GM12878 (cell line): ENCODE measurements at regions not wholly inside any gene's neighbourhood (a gene's known extent, or its start where the extent isn't known, plus 50 kb on each side); places are given as distances from the start of the nearest gene placed in this dataset.

Source experiments
- ATAC-seq: fragments of 200-7000 bp; cut with Tn5 transposase; 3 replicates; pipeline ENCODE4 v1.9.1; 2020; ENCODE audit warnings: mild to moderate bottlenecking, moderate library complexity
- BruUV-seq: library from RNA; stranded (reverse); fragments of 400-500 nt; replicated peaks from 2 replicates; lab custom pipeline; 2021; lab: Mats Ljungman, UMichigan
- CTCF ChIA-PET: fragments of 300-600 bp; sonication (Branson Sonifier 250); formaldehyde crosslinking; extraction: SDS; loops from one replicate; lab custom pipeline; 2021; ENCODE audit warnings: inconsistent platforms; lab: Yijun Ruan, JAX
- POLR2A ChIA-PET: fragments of 350-600 bp; formaldehyde crosslinking; extraction: SDS; loops from one replicate; lab custom pipeline; 2021; ENCODE audit warnings: inconsistent platforms; lab: Charles Lee
- RAD21 ChIA-PET: fragments of 300-600 bp; sonication (Branson Sonifier 250); formaldehyde crosslinking; loops from one replicate; lab custom pipeline; 2023; ENCODE audit warnings: antibody characterized with exemption; ENCODE audit not compliant: unreplicated experiment; lab: Charles Lee
- SMC1A ChIA-PET: fragments of 300-600 bp; sonication (Branson Sonifier 250); formaldehyde crosslinking; loops from one replicate; lab custom pipeline; 2023; ENCODE audit not compliant: unreplicated experiment, uncharacterized antibody; lab: Charles Lee
- DNase-seq: peaks from one replicate; pipeline ENCODE4 v3.0.0-alpha.2; 2011; ENCODE audit warnings: low read depth, low spot score
- FAIRE-seq: peaks from 3 replicates; lab custom pipeline; 2011; peaks lifted over from hg19 to GRCh38; lab: Jason Lieb, UNC
- H2AFZ ChIP-seq: 2 replicates; pipeline ENCODE4 v1.6.0; 2011; ENCODE audit warnings: low read depth, low read length, control low read depth; ENCODE audit not compliant: control insufficient read depth
- H3K27ac ChIP-seq: 2 replicates; pipeline ENCODE4 v1.5.1; 2011; ENCODE audit warnings: control low read depth; ENCODE audit not compliant: control insufficient read depth, insufficient read depth
- H3K27me3 ChIP-seq, 2 experiments: replicated peaks in 1 of 2; 2 replicates each; pipeline versions ENCODE4 v1.6.0 to v1.6.1; 2011; ENCODE audit warnings: low read length in 1 of 2; ENCODE audit not compliant: control insufficient read depth in 2 of 2, insufficient read depth in 2 of 2
- H3K36me3 ChIP-seq, 2 experiments: 2 replicates each; pipeline ENCODE4 v1.5.1; 2011; ENCODE audit warnings: low read length in 1 of 2; ENCODE audit not compliant: control insufficient read depth in 2 of 2, insufficient read depth in 2 of 2
- H3K4me1 ChIP-seq: 2 replicates; pipeline ENCODE4 v1.6.1; 2011; ENCODE audit warnings: mild to moderate bottlenecking, low read length, moderate library complexity, mixed read lengths; ENCODE audit not compliant: control insufficient read depth, insufficient read depth
- H3K4me2 ChIP-seq: 2 replicates; pipeline ENCODE4 v1.6.0; 2011; ENCODE audit warnings: control low read depth; ENCODE audit not compliant: control insufficient read depth, insufficient read depth
- H3K4me3 ChIP-seq: fragments of 200-600 bp; sonication (generic); 2 replicates; pipeline ENCODE4 v1.5.1; 2016
- H3K79me2 ChIP-seq: 2 replicates; pipeline ENCODE4 v1.6.0; 2011; ENCODE audit warnings: low read length; ENCODE audit not compliant: control insufficient read depth, insufficient read depth
- H3K9ac ChIP-seq: 2 replicates; pipeline ENCODE4 v1.8.0; 2011; ENCODE audit warnings: low read length, control low read depth, mixed read lengths; ENCODE audit not compliant: control insufficient read depth, insufficient read depth
- H3K9me3 ChIP-seq: replicated peaks from 3 replicates; pipeline ENCODE4 v1.5.1; 2011; ENCODE audit warnings: mild to moderate bottlenecking, low read length; ENCODE audit not compliant: control insufficient read depth, insufficient read depth
- H4K20me1 ChIP-seq: 2 replicates; pipeline ENCODE4 v1.6.0; 2011; ENCODE audit not compliant: control insufficient read depth, insufficient read depth
- ELK1 ChIP-seq: IDR thresholded peaks from 2 replicates; pipeline ENCODE4 v1.6.1; 2012; ENCODE audit warnings: low read depth, low read length, improper control_type of control experiment
- GATAD2B ChIP-seq: fragments of 450-650 bp; conservative IDR thresholded peaks from 2 replicates; pipeline ENCODE4 v1.6.1; 2017; ENCODE audit warnings: low read depth, mild to moderate bottlenecking, moderate library complexity
- MXI1 ChIP-seq: fragments of 150-350 bp; IDR thresholded peaks from 2 replicates; pipeline ENCODE4 v1.6.1; 2011; ENCODE audit warnings: low read depth, mild to moderate bottlenecking, inconsistent platforms, low read length, improper control_type of control experiment
- MYC ChIP-seq: IDR thresholded peaks from 2 replicates; pipeline ENCODE4 v1.6.1; 2011; ENCODE audit warnings: mild to moderate bottlenecking, low read length, moderate library complexity, inconsistent platforms; ENCODE audit not compliant: insufficient read depth, insufficient replicate concordance, insufficient read length, severe bottlenecking
- NRF1 ChIP-seq: conservative IDR thresholded peaks from 2 replicates; pipeline ENCODE4 v1.6.1; 2011; ENCODE audit warnings: mild to moderate bottlenecking, low read depth, low read length, improper control_type of control experiment
- RAD21 ChIP-seq: IDR thresholded peaks from 2 replicates; pipeline ENCODE4 v1.6.1; 2011; ENCODE audit warnings: mild to moderate bottlenecking, low read depth, low read length, moderate library complexity; ENCODE audit not compliant: insufficient read depth
- SMARCA5 ChIP-seq: fragments of 450-650 bp; IDR thresholded peaks from 2 replicates; pipeline ENCODE4 v1.6.1; 2017; ENCODE audit warnings: mild to moderate bottlenecking
- SUZ12 ChIP-seq: fragments of 200-600 bp; sonication (generic); IDR thresholded peaks from one replicate; pipeline ENCODE4 v1.6.1; 2018; ENCODE audit warnings: antibody characterized with exemption, mild to moderate bottlenecking; ENCODE audit not compliant: unreplicated experiment
- TCF7 ChIP-seq: IDR thresholded peaks from 2 replicates; pipeline ENCODE4 v1.6.1; 2014; ENCODE audit warnings: antibody characterized with exemption, borderline replicate concordance
- ZBTB4 ChIP-seq: fragments of 450-650 bp; formaldehyde crosslinking; IDR thresholded peaks from 2 replicates; pipeline ENCODE4 v1.4.0; 2022; ENCODE audit warnings: mild to moderate bottlenecking, moderate library complexity
- ZNF622 ChIP-seq: fragments of 450-650 bp; IDR thresholded peaks from 2 replicates; pipeline ENCODE4 v1.6.1; 2017; ENCODE audit warnings: mild to moderate bottlenecking, inconsistent platforms
- WGBS: methylation state at CpG from one replicate; pipeline ENCODE4 v1.1.6; 2016; ENCODE audit warnings: low lambda C conversion rate; ENCODE audit not compliant: insufficient replicate concordance, insufficient coverage; ENCODE audit errors: missing lambda C conversion rate; 5-methylcytosine and 5-hydroxymethylcytosine counted together
- in situ Hi-C: fragments of 300-500 bp; cut with MboI; formaldehyde crosslinking; loops from 9 replicates; pipeline ENCODE4 v1.14.3; 2018; ENCODE audit warnings: mixed read lengths
- intact Hi-C: fragments of 100-400 bp; cut with micrococcal nuclease; formaldehyde crosslinking; loops from one replicate; pipeline ENCODE4 v1.14.2; 2022; ENCODE audit not compliant: unreplicated experiment

- no peak for ATAC-seq
- Histone ChIP-seq H3K4me1 (no peaks in the 10 kb centered on the region), H3K9me3 (no peaks in the 10 kb centered on the region), H2AFZ (no peak overlapping the region), H3K27ac (no peak overlapping the region), H3K9ac (no peak overlapping the region), H4K20me1 (no peaks in the 10 kb centered on the region), H3K36me3 (no peaks in the 10 kb centered on the region), H3K4me3 (no peak overlapping the region), H3K79me2 (no peaks in the 10 kb centered on the region), H3K4me2 (no peak overlapping the region), H3K27me3 (no peaks in the 10 kb centered on the region)
- no peak for DNase-seq
- in situ Hi-C loops, result no loop called here
- RAD21 ChIA-PET, result no interaction called here
- WGBS, result 15% methylated on average over 4 of the region's 4 CpGs
- FAIRE-seq, result no peak
- CTCF ChIA-PET, result no interaction called here
- BruUV-seq, result no TSS peak
- SMC1A ChIA-PET, result no interaction called here
- intact Hi-C loops, result no loop called here
- POLR2A ChIA-PET, result interaction anchor here (0.6 kb wide), 1 partner anchor 1716 kb away, joined by 3 read pairs; no protein-coding TSS in a partner anchor
- no peak for TF ChIP-seq GATAD2B
- TF ChIP-seq MXI1, result no peak
- TF ChIP-seq ELK1, result no peak
These were observed 354.1 kb upstream of the ATP5MC3 start for GRCh38 chr2:175535631-175536030.

- Histone ChIP-seq H4K20me1 (no peaks in the 10 kb centered on the region), H3K9me3 (no peaks in the 10 kb centered on the region), H3K36me3 (no peaks in the 10 kb centered on the region), H3K27me3 (no peaks in the 10 kb centered on the region), H2AFZ (no peak overlapping the region), H3K4me3 (no peak overlapping the region), H3K79me2 (no peaks in the 10 kb centered on the region), H3K4me1 (no peaks in the 10 kb centered on the region), H3K27ac (no peak overlapping the region), H3K9ac (no peak overlapping the region), H3K4me2 (no peak overlapping the region)
- CTCF ChIA-PET, result no interaction called here
- ATAC-seq (no peak), FAIRE-seq (no peak), DNase-seq (no peak)
- RAD21 ChIA-PET, result no interaction called here
- 0% methylated on average over 1 of the region's 1 CpG for WGBS
- BruUV-seq, result no TSS peak
- in situ Hi-C loops (no loop called here), intact Hi-C loops (no loop called here)
- TF ChIP-seq NRF1 (no peak), ZBTB4 (CRISPR knock-in tag) (no peak), MYC (no peak), SUZ12 (no peak), RAD21 (no peak), ZNF622 (no peak), SMARCA5 (no peak), TCF7 (no peak)
- POLR2A ChIA-PET, result no interaction called here
- SMC1A ChIA-PET, result interaction anchor here (0.5 kb wide), 1 partner anchor 1819 kb away, joined by 3 read pairs; no protein-coding TSS in a partner anchor
These were observed 344.5 kb upstream of the ATP5MC3 start for GRCh38 chr2:175525975-175526374.
